ENCODE measurements at regions not wholly inside any gene's neighbourhood (a gene's known extent, or its start where the extent isn't known, plus 50 kb on each side); places are given as distances from the start of the nearest gene placed in this dataset.

GRCh38 chr11:29713831-29714320 lies 303.0 kb downstream of the KCNA4 start:
- no peaks in the 10 kb centered on the region for H3K4me1 ChIP-seq (ENCODE audit: control insufficient read depth, insufficient read depth, low read length, poor library complexity, severe bottlenecking)
- no peaks in the 10 kb centered on the region for H3K36me3 ChIP-seq (ENCODE audit: control insufficient read depth, insufficient read depth, low read length)
- no peak overlapping the region for H3K27ac ChIP-seq (ENCODE audit: insufficient read depth, low read length, poor library complexity, severe bottlenecking)
- Mint-ChIP-seq H3K4me3 (no peak overlapping the region), H3K27me3 (no peaks in the 10 kb centered on the region), H3K9me3 (peaks cover 0 to 27% (median 6%) of the 10 kb centered on the region in 7 donors), H3K36me3 (no peaks in the 10 kb centered on the region), H3K27ac (peak overlapping the region in 1 of 3 donors; percentile 90), H3K4me1 (no peaks in the 10 kb centered on the region)
- DNase-seq (no peak), ATAC-seq (ENCODE audit: low read depth in 2 of 2) (no peak)
- no peaks in the 10 kb centered on the region for H3K27me3 ChIP-seq (ENCODE audit: control insufficient read depth, insufficient read depth, low read length)
- H3K4me3 ChIP-seq (ENCODE audit: low read depth, low read length) = no peak overlapping the region
- H3K9me3 ChIP-seq (ENCODE audit: control insufficient read depth in 2 of 2, low read length in 2 of 2) = no peaks in the 10 kb centered on the region

DNA sequence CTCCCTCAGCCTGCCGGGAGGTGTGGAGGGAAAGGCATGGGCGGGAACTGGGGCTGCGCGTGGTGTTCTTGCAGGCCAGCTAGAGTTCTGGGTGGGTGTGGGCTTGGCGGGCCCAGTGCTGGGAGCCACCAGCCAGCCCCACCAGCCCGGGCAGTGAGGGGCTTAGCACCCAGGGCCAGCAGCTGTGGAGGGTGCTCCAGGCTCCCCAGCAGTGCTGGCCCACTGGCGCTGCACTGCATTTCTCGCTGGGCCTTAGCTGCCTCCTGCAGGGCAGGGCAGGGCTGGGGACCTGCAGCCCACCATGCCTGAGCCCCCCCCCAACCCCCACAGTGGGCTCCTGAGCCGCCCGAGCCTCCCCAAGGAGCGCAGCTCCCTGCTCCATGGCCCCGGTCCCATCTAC lies 304.2 kb downstream of the KCNA4 start:
- Histone ChIP-seq H3K27me3 (ENCODE audit: control insufficient read depth, insufficient read depth, low read length) (no peaks in the 10 kb centered on the region), H3K9me3 (ENCODE audit: control insufficient read depth in 2 of 2, low read length in 2 of 2) (no peaks in the 10 kb centered on the region), H3K4me3 (ENCODE audit: low read depth, low read length) (no peak overlapping the region), H3K36me3 (ENCODE audit: control insufficient read depth, insufficient read depth, low read length) (no peaks in the 10 kb centered on the region), H3K27ac (ENCODE audit: insufficient read depth, low read length, poor library complexity, severe bottlenecking) (no peak overlapping the region), H3K4me1 (ENCODE audit: control insufficient read depth, insufficient read depth, low read length, poor library complexity, severe bottlenecking) (no peaks in the 10 kb centered on the region)
- Mint-ChIP-seq H3K4me1 (no peaks in the 10 kb centered on the region), H3K9me3 (peaks cover 0 to 21% (median 7%) of the 10 kb centered on the region in 7 donors), H3K27ac (no peak overlapping the region), H3K27me3 (no peaks in the 10 kb centered on the region), H3K36me3 (no peaks in the 10 kb centered on the region), H3K4me3 (no peak overlapping the region)
- DNase-seq (no peak), ATAC-seq (ENCODE audit: low read depth in 2 of 2) (no peak)

DNA sequence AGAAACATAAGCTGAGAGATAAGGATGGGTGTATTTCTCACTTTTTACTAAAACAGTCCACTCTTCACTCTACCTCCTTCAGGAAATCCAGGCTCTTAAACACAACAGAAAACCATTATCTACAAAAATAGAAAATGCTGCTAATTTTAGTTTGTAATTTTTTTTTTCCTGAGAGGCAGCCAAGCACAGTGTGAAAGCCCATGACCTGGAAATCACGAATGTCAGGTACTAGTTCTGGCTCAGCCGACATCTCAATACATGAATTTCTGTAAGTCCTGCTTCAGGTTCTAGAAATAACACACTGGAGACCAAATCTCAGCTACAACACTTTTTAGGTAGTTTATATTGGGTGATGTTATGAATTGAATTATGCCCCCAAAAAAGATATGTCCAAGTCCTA lies 308.9 kb downstream of the KCNA4 start:
- H3K27me3 Mint-ChIP-seq = peaks cover 5% of the 10 kb centered on the region
- no peaks in the 10 kb centered on the region for H3K4me1 Mint-ChIP-seq
- no peak overlapping the region for H3K4me3 ChIP-seq (ENCODE audit: low read depth, low read length)
- no peaks in the 10 kb centered on the region for H3K36me3 ChIP-seq (ENCODE audit: control insufficient read depth, insufficient read depth, low read length)
- no peaks in the 10 kb centered on the region for H3K27me3 ChIP-seq (ENCODE audit: control insufficient read depth, insufficient read depth, low read length)
- no peak for ATAC-seq (ENCODE audit: low read depth in 2 of 2)
- H3K9me3 ChIP-seq (ENCODE audit: control insufficient read depth in 2 of 2, low read length in 2 of 2) = no peaks in the 10 kb centered on the region
- H3K36me3 Mint-ChIP-seq = no peaks in the 10 kb centered on the region
- DNase-seq = no peak
- H3K4me3 Mint-ChIP-seq = no peak overlapping the region
- H3K27ac Mint-ChIP-seq = no peak overlapping the region
- peaks cover 0 to 39% (median 7%) of the 10 kb centered on the region in 7 donors for H3K9me3 Mint-ChIP-seq
- H3K4me1 ChIP-seq (ENCODE audit: control insufficient read depth, insufficient read depth, low read length, poor library complexity, severe bottlenecking) = no peaks in the 10 kb centered on the region
- H3K27ac ChIP-seq (ENCODE audit: insufficient read depth, low read length, poor library complexity, severe bottlenecking) = no peak overlapping the region

DNA sequence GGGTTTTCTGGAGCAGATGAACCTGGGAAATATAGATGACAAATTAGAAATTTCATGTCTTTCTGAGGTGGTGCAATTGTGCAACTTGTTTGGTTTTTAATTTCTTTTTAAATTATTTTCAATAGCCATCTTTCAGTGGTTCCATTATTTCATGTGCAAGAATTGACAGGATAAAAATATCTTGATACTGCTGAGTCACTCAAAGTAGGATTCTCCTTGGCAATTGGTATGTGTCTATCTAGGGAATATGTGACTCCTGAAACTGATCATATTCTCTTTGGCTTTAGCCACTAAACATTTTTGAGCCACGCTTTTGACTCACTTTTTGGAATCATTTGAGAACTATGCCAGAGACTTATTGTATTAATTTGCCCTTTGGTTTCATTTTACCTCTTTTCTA lies 331.5 kb downstream of the KCNA4 start:
- no peak overlapping the region for H3K4me3 ChIP-seq (ENCODE audit: low read depth, low read length)
- H3K9me3 ChIP-seq (ENCODE audit: control insufficient read depth in 2 of 2, low read length in 2 of 2) = peaks cover 0 to 3% of the 10 kb centered on the region in 2 experiments
- no peaks in the 10 kb centered on the region for H3K36me3 Mint-ChIP-seq
- no peaks in the 10 kb centered on the region for H3K27me3 ChIP-seq (ENCODE audit: control insufficient read depth, insufficient read depth, low read length)
- ATAC-seq (ENCODE audit: low read depth in 2 of 2) (no peak), DNase-seq (no peak)
- H3K27ac Mint-ChIP-seq = no peak overlapping the region
- H3K9me3 Mint-ChIP-seq = peaks cover 2 to 28% (median 3%) of the 10 kb centered on the region in 7 donors
- H3K27ac ChIP-seq (ENCODE audit: insufficient read depth, low read length, poor library complexity, severe bottlenecking) = no peak overlapping the region
- no peaks in the 10 kb centered on the region for H3K36me3 ChIP-seq (ENCODE audit: control insufficient read depth, insufficient read depth, low read length)
- no peaks in the 10 kb centered on the region for H3K4me1 ChIP-seq (ENCODE audit: control insufficient read depth, insufficient read depth, low read length, poor library complexity, severe bottlenecking)
- H3K4me3 Mint-ChIP-seq = no peak overlapping the region
- no peaks in the 10 kb centered on the region for H3K27me3 Mint-ChIP-seq
- no peaks in the 10 kb centered on the region for H3K4me1 Mint-ChIP-seq

- no peak for DNase-seq
- no peaks in the 10 kb centered on the region for H3K4me1 ChIP-seq (ENCODE audit: control insufficient read depth, insufficient read depth, low read length, poor library complexity, severe bottlenecking)
- H3K36me3 Mint-ChIP-seq = no peaks in the 10 kb centered on the region
- no peaks in the 10 kb centered on the region for H3K27me3 ChIP-seq (ENCODE audit: control insufficient read depth, insufficient read depth, low read length)
- no peak overlapping the region for H3K4me3 Mint-ChIP-seq
- no peaks in the 10 kb centered on the region for H3K27me3 Mint-ChIP-seq
- no peaks in the 10 kb centered on the region for H3K4me1 Mint-ChIP-seq
- ATAC-seq (ENCODE audit: low read depth in 2 of 2) = no peak
- peaks cover 0 to 35% (median 3%) of the 10 kb centered on the region in 7 donors for H3K9me3 Mint-ChIP-seq
- H3K9me3 ChIP-seq (ENCODE audit: control insufficient read depth in 2 of 2, low read length in 2 of 2) = no peaks in the 10 kb centered on the region
- H3K4me3 ChIP-seq (ENCODE audit: low read depth, low read length) = no peak overlapping the region
- H3K36me3 ChIP-seq (ENCODE audit: control insufficient read depth, insufficient read depth, low read length) = no peaks in the 10 kb centered on the region
- H3K27ac Mint-ChIP-seq = no peak overlapping the region
- no peak overlapping the region for H3K27ac ChIP-seq (ENCODE audit: insufficient read depth, low read length, poor library complexity, severe bottlenecking)
These were observed 334.0 kb downstream of the KCNA4 start for GRCh38 chr11:29682856-29683255.

DNA sequence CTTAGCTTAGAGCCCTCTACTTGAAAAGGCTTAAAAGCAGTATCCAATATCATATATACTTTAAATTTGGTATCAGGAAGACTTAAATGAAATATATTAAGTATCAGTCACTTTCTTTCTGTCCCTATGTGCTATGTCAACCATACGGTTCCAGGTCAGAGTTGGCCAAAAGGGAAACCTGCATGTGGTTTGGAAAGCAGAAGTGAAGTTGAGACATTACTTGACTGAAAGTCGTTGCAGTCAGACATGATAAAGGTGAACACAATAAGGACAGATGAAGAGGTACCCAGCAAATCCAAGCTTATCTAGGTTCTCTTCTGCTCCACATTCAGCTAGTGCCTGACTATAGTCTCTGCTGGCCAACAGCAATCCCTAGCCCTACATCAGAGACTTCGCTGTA lies 336.8 kb downstream of the KCNA4 start:
- no peaks in the 10 kb centered on the region for H3K4me1 Mint-ChIP-seq
- no peaks in the 10 kb centered on the region for H3K9me3 ChIP-seq (ENCODE audit: control insufficient read depth in 2 of 2, low read length in 2 of 2)
- DNase-seq (no peak), ATAC-seq (ENCODE audit: low read depth in 2 of 2) (no peak)
- no peaks in the 10 kb centered on the region for H3K27me3 ChIP-seq (ENCODE audit: control insufficient read depth, insufficient read depth, low read length)
- no peak overlapping the region for H3K4me3 ChIP-seq (ENCODE audit: low read depth, low read length)
- H3K36me3 ChIP-seq (ENCODE audit: control insufficient read depth, insufficient read depth, low read length) = no peaks in the 10 kb centered on the region
- no peak overlapping the region for H3K27ac Mint-ChIP-seq
- H3K36me3 Mint-ChIP-seq = no peaks in the 10 kb centered on the region
- no peaks in the 10 kb centered on the region for H3K27me3 Mint-ChIP-seq
- no peaks in the 10 kb centered on the region for H3K4me1 ChIP-seq (ENCODE audit: control insufficient read depth, insufficient read depth, low read length, poor library complexity, severe bottlenecking)
- no peak overlapping the region for H3K4me3 Mint-ChIP-seq
- H3K9me3 Mint-ChIP-seq = peaks cover 2 to 40% (median 6%) of the 10 kb centered on the region in 7 donors
- H3K27ac ChIP-seq (ENCODE audit: insufficient read depth, low read length, poor library complexity, severe bottlenecking) = no peak overlapping the region

- Mint-ChIP-seq H3K36me3 (no peaks in the 10 kb centered on the region), H3K4me1 (no peaks in the 10 kb centered on the region), H3K27me3 (peaks cover 6% of the 10 kb centered on the region), H3K9me3 (peaks cover 2 to 42% (median 6%) of the 10 kb centered on the region in 7 donors), H3K4me3 (no peak overlapping the region), H3K27ac (no peak overlapping the region)
- no peak overlapping the region for H3K4me3 ChIP-seq (ENCODE audit: low read depth, low read length)
- no peaks in the 10 kb centered on the region for H3K36me3 ChIP-seq (ENCODE audit: control insufficient read depth, insufficient read depth, low read length)
- no peak for ATAC-seq (ENCODE audit: low read depth in 2 of 2)
- H3K9me3 ChIP-seq (ENCODE audit: control insufficient read depth in 2 of 2, low read length in 2 of 2) = no peaks in the 10 kb centered on the region
- DNase-seq = no peak
- no peak overlapping the region for H3K27ac ChIP-seq (ENCODE audit: insufficient read depth, low read length, poor library complexity, severe bottlenecking)
- no peaks in the 10 kb centered on the region for H3K27me3 ChIP-seq (ENCODE audit: control insufficient read depth, insufficient read depth, low read length)
- no peaks in the 10 kb centered on the region for H3K4me1 ChIP-seq (ENCODE audit: control insufficient read depth, insufficient read depth, low read length, poor library complexity, severe bottlenecking)
These were observed 339.8 kb downstream of the KCNA4 start for GRCh38 chr11:29676993-29677392.

DNA sequence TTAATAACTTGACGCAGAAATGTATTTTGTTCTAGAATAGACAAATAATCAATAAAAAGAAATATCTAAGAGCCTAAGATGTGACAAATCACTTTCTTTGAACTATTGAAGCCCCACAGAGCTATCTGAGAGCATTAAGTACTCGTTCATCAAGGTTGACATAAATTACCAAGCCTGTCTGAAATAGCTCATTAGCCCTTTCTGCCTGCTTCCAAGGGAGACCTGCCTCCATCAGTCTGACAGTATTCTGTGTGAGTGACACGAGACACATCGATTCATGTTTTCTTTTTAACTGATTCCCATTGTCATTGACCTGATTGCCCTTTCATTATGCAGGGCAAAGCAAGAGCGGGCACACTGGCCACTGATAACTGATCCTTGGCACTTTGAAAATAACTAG lies 347.5 kb downstream of the KCNA4 start:
- Mint-ChIP-seq H3K4me3 (no peak overlapping the region), H3K4me1 (peaks cover 0 to 4% (median 0%) of the 10 kb centered on the region in 4 donors), H3K36me3 (no peaks in the 10 kb centered on the region), H3K9me3 (peaks cover 0 to 29% (median 2%) of the 10 kb centered on the region in 7 donors), H3K27me3 (peaks cover 6% of the 10 kb centered on the region), H3K27ac (no peak overlapping the region)
- no peaks in the 10 kb centered on the region for H3K27me3 ChIP-seq (ENCODE audit: control insufficient read depth, insufficient read depth, low read length)
- no peak for ATAC-seq (ENCODE audit: low read depth in 2 of 2)
- no peak overlapping the region for H3K27ac ChIP-seq (ENCODE audit: insufficient read depth, low read length, poor library complexity, severe bottlenecking)
- no peaks in the 10 kb centered on the region for H3K9me3 ChIP-seq (ENCODE audit: control insufficient read depth in 2 of 2, low read length in 2 of 2)
- H3K4me3 ChIP-seq (ENCODE audit: low read depth, low read length) = no peak overlapping the region
- H3K36me3 ChIP-seq (ENCODE audit: control insufficient read depth, insufficient read depth, low read length) = no peaks in the 10 kb centered on the region
- no peak for DNase-seq
- no peaks in the 10 kb centered on the region for H3K4me1 ChIP-seq (ENCODE audit: control insufficient read depth, insufficient read depth, low read length, poor library complexity, severe bottlenecking)
